Panc1 (cell line): ENCODE measurements at regions not wholly inside any gene's neighbourhood (a gene's known extent, or its start where the extent isn't known, plus 50 kb on each side); places are given as distances from the start of the nearest gene placed in this dataset.

ENCODE experiments used
- ATAC-seq: fragments of 200-7000 bp; cut with Tn5 transposase; 2 replicates; pipeline ENCODE4 v1.9.1; 2020; ENCODE audit warnings: mild to moderate bottlenecking, moderate library complexity
- BruUV-seq: library from RNA; stranded (reverse); fragments of 400-500 nt; replicated peaks from 2 replicates; lab custom pipeline; 2021; lab: Mats Ljungman, UMichigan
- CTCF ChIA-PET: fragments of 300-600 bp; sonication (Branson Sonifier 250); formaldehyde crosslinking; loops from one replicate; lab custom pipeline; 2022; ENCODE audit warnings: antibody characterized with exemption; lab: Charles Lee
- POLR2A ChIA-PET: fragments of 300-600 bp; sonication (Branson Sonifier 250); formaldehyde crosslinking; loops from one replicate; lab custom pipeline; 2022; ENCODE audit warnings: antibody characterized with exemption; lab: Charles Lee
- DNase-seq: peaks from one replicate; pipeline ENCODE4 v3.0.0-alpha.2; 2010; ENCODE audit warnings: low read depth, low spot score
- H3K27ac ChIP-seq: 2 replicates; pipeline ENCODE4 v1.5.1; 2011; ENCODE audit warnings: mild to moderate bottlenecking, low read length, inconsistent platforms
- H3K27me3 ChIP-seq: fragments of 200-500 bp; sonication (Bioruptor generic); 2 replicates; pipeline ENCODE4 v1.6.0; 2014; ENCODE audit warnings: low read length, inconsistent platforms; ENCODE audit not compliant: control insufficient read depth, insufficient read depth
- H3K36me3 ChIP-seq: fragments of 200-500 bp; sonication (Bioruptor generic); 2 replicates; pipeline ENCODE4 v1.5.1; 2014; ENCODE audit warnings: inconsistent platforms, mild to moderate bottlenecking, low read length, moderate library complexity; ENCODE audit not compliant: control insufficient read depth, insufficient read depth
- H3K4me1 ChIP-seq: 2 replicates; pipeline ENCODE4 v1.5.1; 2011; ENCODE audit warnings: inconsistent platforms, mild to moderate bottlenecking, low read length, moderate library complexity; ENCODE audit not compliant: control insufficient read depth, insufficient read depth
- H3K4me3 ChIP-seq, 2 experiments: 2 replicates each; pipeline ENCODE4 v1.5.1; 2011 to 2012; ENCODE audit warnings: low read depth in 2 of 2, low read length in 2 of 2, mild to moderate bottlenecking in 2 of 2, inconsistent platforms in 1 of 2, moderate library complexity in 1 of 2
- H3K9me3 ChIP-seq: fragments of 200-500 bp; sonication (Bioruptor generic); 2 replicates; pipeline ENCODE4 v1.5.1; 2014; ENCODE audit warnings: low read depth, mild to moderate bottlenecking, inconsistent platforms, low read length, moderate library complexity; ENCODE audit not compliant: control insufficient read depth, insufficient read depth
- POLR2AphosphoS5 ChIP-seq: IDR thresholded peaks from 2 replicates; pipeline ENCODE4 v1.6.1; 2012; ENCODE audit warnings: mild to moderate bottlenecking, low read depth, low read length, moderate library complexity
- SIN3A ChIP-seq: IDR thresholded peaks from 2 replicates; pipeline ENCODE4 v1.6.1; 2012; ENCODE audit warnings: low read depth, mild to moderate bottlenecking, low read length, moderate library complexity, borderline replicate concordance; ENCODE audit not compliant: insufficient read depth
- TCF7L2 ChIP-seq: IDR thresholded peaks from 2 replicates; pipeline ENCODE4 v1.6.1; 2011; ENCODE audit warnings: mild to moderate bottlenecking, low read depth, low read length, inconsistent platforms
- in situ Hi-C: cut with HindIII; loops from 2 replicates; pipeline ENCODE4 v1.10.0; 2016; ENCODE audit warnings: low sequenced_read_pairs, low pct_unique_long_range_greater_than_20kb
- intact Hi-C: fragments of 100-400 bp; cut with micrococcal nuclease; formaldehyde crosslinking; loops from one replicate; pipeline ENCODE4 v1.10.0; 2022; ENCODE audit not compliant: unreplicated experiment
- TF ChIP-seq, protein P1 (sequence below): fragments of 450-650 bp; IDR thresholded peaks from 2 replicates; pipeline ENCODE4 v1.5.1; 2017; ENCODE audit warnings: mild to moderate bottlenecking
- TF ChIP-seq, protein P2 (sequence below), 2 experiments: IDR thresholded peaks; 2 replicates each; pipeline ENCODE4 v1.6.1; 2011 to 2012; ENCODE audit warnings: low read depth in 2 of 2, control low read depth in 1 of 2, low read length in 1 of 2, mild to moderate bottlenecking in 1 of 2, moderate library complexity in 1 of 2; ENCODE audit not compliant: insufficient read depth in 1 of 2

DNA sequence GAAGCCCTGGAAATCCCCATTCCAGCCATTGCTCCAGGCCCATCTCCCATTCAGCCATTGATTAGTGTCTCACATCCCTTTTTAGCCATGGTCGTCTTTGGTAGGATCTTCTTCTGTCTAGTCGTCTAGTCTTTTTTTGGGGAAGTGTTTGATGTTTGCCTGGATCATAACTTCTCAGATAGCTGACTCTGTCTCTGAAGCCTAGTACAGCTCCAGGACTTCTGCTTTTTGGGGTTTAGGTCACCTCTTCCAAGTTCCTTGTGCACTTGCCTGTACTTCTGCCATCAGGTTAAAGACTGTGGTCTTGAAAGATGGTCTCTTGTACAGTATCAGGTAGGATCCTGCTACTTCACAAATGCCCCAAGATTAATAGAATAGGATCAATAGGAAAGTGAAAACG lies 553.5 kb downstream of the PKHD1 start:
- CTCF ChIA-PET: no interaction called here

DNA sequence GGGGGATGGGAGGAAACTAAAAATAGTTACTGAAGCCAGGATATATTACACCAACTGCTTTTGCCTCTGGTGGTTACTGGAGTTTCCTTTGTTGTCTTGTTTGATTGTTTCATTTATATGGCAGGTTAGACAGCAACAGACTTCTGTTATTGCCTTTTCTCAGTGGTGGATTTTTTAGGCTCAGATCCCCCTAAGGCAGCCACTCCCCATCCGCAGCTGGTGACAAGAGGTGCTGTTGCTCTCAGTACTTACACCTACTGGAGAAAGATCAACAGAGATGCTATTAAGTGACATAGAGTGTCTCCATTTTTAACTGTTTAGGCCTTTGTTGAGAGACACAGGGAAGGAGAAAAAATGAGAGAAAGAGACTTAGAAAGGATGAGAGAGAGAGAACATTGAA lies 552.1 kb downstream of the PKHD1 start:
- TF ChIP-seq POLR2AphosphoS5 (no peak), SIN3A (no peak), TCF7L2 (no peak)
- TF ChIP-seq, protein P1, sequence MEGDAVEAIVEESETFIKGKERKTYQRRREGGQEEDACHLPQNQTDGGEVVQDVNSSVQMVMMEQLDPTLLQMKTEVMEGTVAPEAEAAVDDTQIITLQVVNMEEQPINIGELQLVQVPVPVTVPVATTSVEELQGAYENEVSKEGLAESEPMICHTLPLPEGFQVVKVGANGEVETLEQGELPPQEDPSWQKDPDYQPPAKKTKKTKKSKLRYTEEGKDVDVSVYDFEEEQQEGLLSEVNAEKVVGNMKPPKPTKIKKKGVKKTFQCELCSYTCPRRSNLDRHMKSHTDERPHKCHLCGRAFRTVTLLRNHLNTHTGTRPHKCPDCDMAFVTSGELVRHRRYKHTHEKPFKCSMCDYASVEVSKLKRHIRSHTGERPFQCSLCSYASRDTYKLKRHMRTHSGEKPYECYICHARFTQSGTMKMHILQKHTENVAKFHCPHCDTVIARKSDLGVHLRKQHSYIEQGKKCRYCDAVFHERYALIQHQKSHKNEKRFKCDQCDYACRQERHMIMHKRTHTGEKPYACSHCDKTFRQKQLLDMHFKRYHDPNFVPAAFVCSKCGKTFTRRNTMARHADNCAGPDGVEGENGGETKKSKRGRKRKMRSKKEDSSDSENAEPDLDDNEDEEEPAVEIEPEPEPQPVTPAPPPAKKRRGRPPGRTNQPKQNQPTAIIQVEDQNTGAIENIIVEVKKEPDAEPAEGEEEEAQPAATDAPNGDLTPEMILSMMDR: no peak
- TF ChIP-seq, protein P2, sequence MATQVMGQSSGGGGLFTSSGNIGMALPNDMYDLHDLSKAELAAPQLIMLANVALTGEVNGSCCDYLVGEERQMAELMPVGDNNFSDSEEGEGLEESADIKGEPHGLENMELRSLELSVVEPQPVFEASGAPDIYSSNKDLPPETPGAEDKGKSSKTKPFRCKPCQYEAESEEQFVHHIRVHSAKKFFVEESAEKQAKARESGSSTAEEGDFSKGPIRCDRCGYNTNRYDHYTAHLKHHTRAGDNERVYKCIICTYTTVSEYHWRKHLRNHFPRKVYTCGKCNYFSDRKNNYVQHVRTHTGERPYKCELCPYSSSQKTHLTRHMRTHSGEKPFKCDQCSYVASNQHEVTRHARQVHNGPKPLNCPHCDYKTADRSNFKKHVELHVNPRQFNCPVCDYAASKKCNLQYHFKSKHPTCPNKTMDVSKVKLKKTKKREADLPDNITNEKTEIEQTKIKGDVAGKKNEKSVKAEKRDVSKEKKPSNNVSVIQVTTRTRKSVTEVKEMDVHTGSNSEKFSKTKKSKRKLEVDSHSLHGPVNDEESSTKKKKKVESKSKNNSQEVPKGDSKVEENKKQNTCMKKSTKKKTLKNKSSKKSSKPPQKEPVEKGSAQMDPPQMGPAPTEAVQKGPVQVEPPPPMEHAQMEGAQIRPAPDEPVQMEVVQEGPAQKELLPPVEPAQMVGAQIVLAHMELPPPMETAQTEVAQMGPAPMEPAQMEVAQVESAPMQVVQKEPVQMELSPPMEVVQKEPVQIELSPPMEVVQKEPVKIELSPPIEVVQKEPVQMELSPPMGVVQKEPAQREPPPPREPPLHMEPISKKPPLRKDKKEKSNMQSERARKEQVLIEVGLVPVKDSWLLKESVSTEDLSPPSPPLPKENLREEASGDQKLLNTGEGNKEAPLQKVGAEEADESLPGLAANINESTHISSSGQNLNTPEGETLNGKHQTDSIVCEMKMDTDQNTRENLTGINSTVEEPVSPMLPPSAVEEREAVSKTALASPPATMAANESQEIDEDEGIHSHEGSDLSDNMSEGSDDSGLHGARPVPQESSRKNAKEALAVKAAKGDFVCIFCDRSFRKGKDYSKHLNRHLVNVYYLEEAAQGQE (IDR thresholded peaks at IDR 0.05; ENCODE audit: insufficient read depth in 1 of 2, low read depth in 2 of 2, low read length in 1 of 2): no peak
- POLR2A ChIA-PET: no interaction called here
- no peak for ATAC-seq
- in situ Hi-C loops (no loop called here), intact Hi-C loops (no loop called here)
- Histone ChIP-seq H3K27ac (no peak overlapping the region), H3K27me3 (no peaks in the 10 kb centered on the region), H3K4me1 (no peaks in the 10 kb centered on the region), H3K36me3 (no peaks in the 10 kb centered on the region), H3K4me3 (no peak overlapping the region), H3K9me3 (no peaks in the 10 kb centered on the region)
- no TSS peak for BruUV-seq
- DNase-seq: no peak
- CTCF ChIA-PET: no interaction called here

More for the DNA sequence above, 553.5 kb downstream of the PKHD1 start:
- ATAC-seq (no peak), DNase-seq (no peak)
- Histone ChIP-seq H3K36me3 (no peaks in the 10 kb centered on the region), H3K4me1 (no peaks in the 10 kb centered on the region), H3K27me3 (no peaks in the 10 kb centered on the region), H3K9me3 (no peaks in the 10 kb centered on the region), H3K4me3 (no peak overlapping the region), H3K27ac (no peak overlapping the region)
- in situ Hi-C loops (no loop called here), intact Hi-C loops (no loop called here)
- no peak for TF ChIP-seq TCF7L2
- TF ChIP-seq, protein P2 (IDR thresholded peaks at IDR 0.05; ENCODE audit: insufficient read depth in 1 of 2, low read depth in 2 of 2, low read length in 1 of 2): no peak
- TF ChIP-seq, protein P1: no peak
- TF ChIP-seq SIN3A: no peak
- TF ChIP-seq POLR2AphosphoS5: no peak
- POLR2A ChIA-PET: no interaction called here
- no TSS peak for BruUV-seq
